ENCODE measurements at regions not wholly inside any gene's neighbourhood (a gene's known extent, or its start where the extent isn't known, plus 50 kb on each side); places are given as distances from the start of the nearest gene placed in this dataset.
"Not testable (repeated sequence)": the region's sequence is repeated elsewhere in the genome, so short reads cannot be mapped to it uniquely, and the experiment has no call there.

DNA sequence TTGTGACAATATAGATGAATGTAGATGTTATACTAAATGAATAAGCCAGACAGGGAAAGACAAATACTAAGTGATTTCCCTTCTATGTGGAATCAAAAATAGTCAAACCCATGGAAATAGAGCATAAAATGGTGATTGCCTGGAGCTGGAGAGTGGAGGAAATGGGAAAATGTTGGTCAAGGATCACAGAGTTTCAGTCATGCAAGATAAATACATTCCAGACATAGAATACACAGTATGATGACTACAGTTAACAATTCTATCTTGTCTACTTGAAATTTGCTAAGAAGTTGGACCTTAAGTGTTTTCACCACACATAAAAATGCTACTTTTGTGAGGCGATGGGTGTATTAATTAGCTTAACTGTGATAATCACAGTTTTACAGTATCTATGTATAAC is 1182.7 kb downstream of the AACS start:
- Histone ChIP-seq H3K27ac (ENCODE audit: low read depth in 2 of 2, low read length in 1 of 2) (no peak overlapping the region), H3K4me3 (ENCODE audit: low read depth in 1 of 2, low read length in 2 of 2) (no peak overlapping the region), H3K36me3 (ENCODE audit: control insufficient read depth in 2 of 2, insufficient read depth in 2 of 2, low read length in 1 of 2) (no peaks in the 10 kb centered on the region), H3K9me3 (ENCODE audit: control insufficient read depth in 2 of 2, insufficient read depth in 1 of 2, low read depth in 1 of 2, low read length in 1 of 2) (peaks cover 2% of the 10 kb centered on the region in 2 donors), H3K27me3 (ENCODE audit: control insufficient read depth in 1 of 2, insufficient read depth in 2 of 2, low read length in 2 of 2) (no peaks in the 10 kb centered on the region), H3K4me1 (ENCODE audit: control insufficient read depth in 2 of 2, insufficient read depth in 2 of 2, low read length in 1 of 2) (no peaks in the 10 kb centered on the region)
- WGBS, 2 donors, result 100% methylated on average over 1 of the region's 1 CpG

DNA sequence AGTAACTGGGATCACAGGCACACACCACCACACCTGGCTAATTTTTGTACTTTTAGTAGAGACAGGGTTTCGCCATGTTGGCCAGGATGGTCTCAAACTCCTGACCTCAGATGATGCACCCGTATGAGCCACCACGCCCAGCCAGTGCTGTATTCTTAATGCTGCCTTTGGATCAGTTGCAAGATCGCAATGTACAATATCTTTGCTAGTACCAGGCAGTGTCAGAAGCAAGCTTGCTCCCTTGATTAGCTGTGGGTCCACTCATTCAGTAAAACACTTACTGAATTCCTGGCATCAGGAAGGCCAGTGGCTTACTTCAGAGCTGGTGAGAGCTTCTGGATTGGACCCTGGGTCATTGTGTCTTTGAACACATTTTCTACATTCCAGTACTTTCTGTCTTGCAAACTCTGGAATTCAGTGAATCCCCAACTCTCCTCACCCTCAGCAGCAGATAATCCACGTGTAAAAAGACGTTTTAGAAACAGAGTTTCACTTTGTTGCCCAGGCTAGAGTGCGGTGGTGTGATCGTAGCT is 1183.7 kb downstream of the AACS start:
- no peaks in the 10 kb centered on the region for H3K36me3 ChIP-seq (ENCODE audit: control insufficient read depth in 2 of 2, insufficient read depth in 2 of 2, low read length in 1 of 2)
- H3K9me3 ChIP-seq (ENCODE audit: control insufficient read depth in 2 of 2, insufficient read depth in 1 of 2, low read depth in 1 of 2, low read length in 1 of 2), result peaks cover 2% of the 10 kb centered on the region in 2 donors
- H3K27ac ChIP-seq (ENCODE audit: low read depth in 2 of 2, low read length in 1 of 2), result no peak overlapping the region
- 82 to 84% methylated on average over 8 of the region's 8 CpGs for WGBS, 2 donors
- no peak overlapping the region for H3K4me3 ChIP-seq (ENCODE audit: low read depth in 1 of 2, low read length in 2 of 2)
- H3K27me3 ChIP-seq (ENCODE audit: control insufficient read depth in 1 of 2, insufficient read depth in 2 of 2, low read length in 2 of 2), result no peaks in the 10 kb centered on the region
- no peaks in the 10 kb centered on the region for H3K4me1 ChIP-seq (ENCODE audit: control insufficient read depth in 2 of 2, insufficient read depth in 2 of 2, low read length in 1 of 2)

DNA sequence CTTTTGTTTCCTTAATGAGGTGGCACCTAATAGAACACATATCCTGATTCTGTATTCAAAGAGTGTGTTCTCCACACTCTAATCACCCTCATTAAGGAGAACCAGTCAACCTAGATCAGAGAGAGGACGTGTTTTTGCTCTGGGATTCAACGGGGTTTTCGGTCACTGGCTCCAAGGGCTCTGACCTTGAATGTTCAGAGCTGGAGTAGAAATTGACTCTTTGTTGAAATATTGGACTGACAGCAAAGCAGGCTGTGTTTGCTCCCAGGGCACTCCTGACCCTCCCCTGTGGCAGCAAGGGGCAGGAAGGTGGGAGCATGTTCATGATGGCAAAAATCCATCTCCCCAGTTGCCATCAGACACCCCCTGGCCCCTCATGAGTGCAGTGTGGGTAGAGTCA is 1193.0 kb downstream of the AACS start:
- H3K4me1 ChIP-seq (ENCODE audit: control insufficient read depth in 2 of 2, insufficient read depth in 2 of 2, low read length in 1 of 2), result no peaks in the 10 kb centered on the region
- H3K27me3 ChIP-seq (ENCODE audit: control insufficient read depth in 1 of 2, insufficient read depth in 2 of 2, low read length in 2 of 2), result no peaks in the 10 kb centered on the region
- no peaks in the 10 kb centered on the region for H3K36me3 ChIP-seq (ENCODE audit: control insufficient read depth in 2 of 2, insufficient read depth in 2 of 2, low read length in 1 of 2)
- H3K9me3 ChIP-seq (ENCODE audit: control insufficient read depth in 2 of 2, insufficient read depth in 1 of 2, low read depth in 1 of 2, low read length in 1 of 2), result no peaks in the 10 kb centered on the region
- no peak overlapping the region for H3K4me3 ChIP-seq (ENCODE audit: low read depth in 1 of 2, low read length in 2 of 2)
- WGBS, 2 donors, result 67 to 89% methylated on average over 3 of the region's 3 CpGs
- H3K27ac ChIP-seq (ENCODE audit: low read depth in 2 of 2, low read length in 1 of 2), result no peak overlapping the region

DNA sequence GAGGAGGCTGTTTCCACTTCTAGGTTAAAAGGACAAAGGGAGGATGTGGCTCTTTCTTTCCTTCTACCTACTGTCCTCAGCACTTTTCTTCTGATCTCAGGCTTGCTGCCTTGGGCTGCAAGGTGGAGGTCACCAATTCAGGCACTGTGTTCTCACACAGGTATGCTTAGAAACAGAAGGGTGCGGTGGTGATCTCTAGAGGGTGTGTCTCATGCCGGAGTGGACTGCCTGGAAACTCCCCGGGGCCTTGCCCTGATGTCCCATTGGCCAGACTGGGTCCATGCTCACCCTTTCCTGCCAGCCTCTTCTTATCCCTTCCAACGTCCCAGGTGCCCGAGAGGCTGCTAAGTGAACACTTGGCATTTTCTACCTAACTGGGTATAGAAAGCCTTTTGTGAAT is 1197.6 kb downstream of the AACS start:
- H3K4me1 ChIP-seq (ENCODE audit: control insufficient read depth in 2 of 2, insufficient read depth in 2 of 2, low read length in 1 of 2), result no peaks in the 10 kb centered on the region
- H3K27me3 ChIP-seq (ENCODE audit: control insufficient read depth in 1 of 2, insufficient read depth in 2 of 2, low read length in 2 of 2), result no peaks in the 10 kb centered on the region
- no peak overlapping the region for H3K27ac ChIP-seq (ENCODE audit: low read depth in 2 of 2, low read length in 1 of 2)
- no peak overlapping the region for H3K4me3 ChIP-seq (ENCODE audit: low read depth in 1 of 2, low read length in 2 of 2)
- H3K9me3 ChIP-seq (ENCODE audit: control insufficient read depth in 2 of 2, insufficient read depth in 1 of 2, low read depth in 1 of 2, low read length in 1 of 2), result no peaks in the 10 kb centered on the region
- H3K36me3 ChIP-seq (ENCODE audit: control insufficient read depth in 2 of 2, insufficient read depth in 2 of 2, low read length in 1 of 2), result no peaks in the 10 kb centered on the region
- 90 to 91% methylated on average over 5 of the region's 5 CpGs for WGBS, 2 donors

DNA sequence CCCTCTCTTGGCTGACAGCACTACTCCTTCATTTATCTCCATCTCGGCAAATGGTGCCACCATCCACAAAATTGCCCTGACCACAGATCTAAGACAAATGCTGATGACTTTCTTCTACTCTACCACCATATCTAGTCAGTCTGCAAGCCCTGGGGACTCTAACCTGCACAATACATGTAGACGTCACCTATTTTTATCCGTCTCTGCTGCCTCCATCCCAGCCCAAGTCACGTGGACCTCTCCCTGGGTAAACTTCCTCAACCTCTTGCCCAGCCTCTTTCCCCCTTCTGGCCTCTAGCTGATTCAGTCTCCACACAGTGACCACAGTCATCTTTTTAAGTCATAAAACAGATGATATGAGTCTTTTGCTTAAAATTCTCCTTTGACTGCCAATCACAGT is 1203.0 kb downstream of the AACS start:
- Histone ChIP-seq H3K9me3 (ENCODE audit: control insufficient read depth in 2 of 2, insufficient read depth in 1 of 2, low read depth in 1 of 2, low read length in 1 of 2) (peaks cover 0 to 2% of the 10 kb centered on the region in 2 donors), H3K27me3 (ENCODE audit: control insufficient read depth in 1 of 2, insufficient read depth in 2 of 2, low read length in 2 of 2) (no peaks in the 10 kb centered on the region), H3K4me1 (ENCODE audit: control insufficient read depth in 2 of 2, insufficient read depth in 2 of 2, low read length in 1 of 2) (no peaks in the 10 kb centered on the region), H3K4me3 (ENCODE audit: low read depth in 1 of 2, low read length in 2 of 2) (no peak overlapping the region), H3K27ac (ENCODE audit: low read depth in 2 of 2, low read length in 1 of 2) (no peak overlapping the region), H3K36me3 (ENCODE audit: control insufficient read depth in 2 of 2, insufficient read depth in 2 of 2, low read length in 1 of 2) (no peaks in the 10 kb centered on the region)
- 83 to 89% methylated on average over 4 of the region's 4 CpGs for WGBS, 2 donors

DNA sequence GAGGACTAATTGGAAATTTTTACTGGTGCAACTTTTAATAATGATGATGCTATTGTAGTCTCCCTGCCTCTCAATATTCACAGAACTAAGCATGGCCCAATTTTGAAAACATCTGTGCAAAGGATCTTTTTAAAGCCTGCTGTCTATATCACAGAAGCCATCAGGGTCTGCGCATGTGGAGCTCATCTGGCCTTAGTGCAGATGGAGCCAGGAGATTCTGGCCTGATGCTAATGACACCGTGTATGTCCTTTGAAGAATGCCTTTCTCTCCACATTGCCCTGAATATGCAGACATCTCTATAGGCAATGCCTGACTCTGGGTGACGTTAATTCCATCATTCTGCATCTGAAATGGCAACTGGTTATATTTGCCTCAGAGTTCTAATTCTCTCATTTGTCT is 1205.9 kb downstream of the AACS start:
- no peak overlapping the region for H3K4me3 ChIP-seq (ENCODE audit: low read depth in 1 of 2, low read length in 2 of 2)
- no peak overlapping the region for H3K27ac ChIP-seq (ENCODE audit: low read depth in 2 of 2, low read length in 1 of 2)
- peaks cover 0 to 2% of the 10 kb centered on the region in 2 donors for H3K9me3 ChIP-seq (ENCODE audit: control insufficient read depth in 2 of 2, insufficient read depth in 1 of 2, low read depth in 1 of 2, low read length in 1 of 2)
- H3K27me3 ChIP-seq (ENCODE audit: control insufficient read depth in 1 of 2, insufficient read depth in 2 of 2, low read length in 2 of 2), result no peaks in the 10 kb centered on the region
- 71 to 73% methylated on average over 3 of the region's 3 CpGs for WGBS, 2 donors
- no peaks in the 10 kb centered on the region for H3K36me3 ChIP-seq (ENCODE audit: control insufficient read depth in 2 of 2, insufficient read depth in 2 of 2, low read length in 1 of 2)
- no peaks in the 10 kb centered on the region for H3K4me1 ChIP-seq (ENCODE audit: control insufficient read depth in 2 of 2, insufficient read depth in 2 of 2, low read length in 1 of 2)

DNA sequence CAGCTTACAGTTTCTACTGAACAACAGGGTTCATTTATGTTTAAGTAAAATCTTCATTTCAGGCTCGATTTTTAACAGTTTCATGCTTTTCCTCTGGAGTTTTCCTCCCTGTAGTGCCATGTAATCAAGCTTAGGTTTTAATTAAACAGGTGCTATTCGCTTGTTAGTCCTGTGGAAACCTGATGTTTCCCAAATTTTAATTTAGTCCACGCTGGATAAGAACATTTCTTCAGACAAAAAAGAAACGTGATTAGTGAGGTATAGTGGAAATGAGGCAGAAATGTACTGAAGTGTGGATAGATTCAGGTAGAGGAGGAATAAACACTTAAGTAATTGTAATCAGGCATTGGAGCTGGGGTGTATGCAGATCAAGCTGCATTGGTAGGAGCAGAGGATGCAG is 1217.5 kb downstream of the AACS start:
- WGBS, 2 donors, result 67 to 69% methylated on average over 4 of the region's 4 CpGs
- H3K36me3 ChIP-seq (ENCODE audit: control insufficient read depth in 2 of 2, insufficient read depth in 2 of 2, low read length in 1 of 2), result no peaks in the 10 kb centered on the region
- H3K27me3 ChIP-seq (ENCODE audit: control insufficient read depth in 1 of 2, insufficient read depth in 2 of 2, low read length in 2 of 2), result no peaks in the 10 kb centered on the region
- no peaks in the 10 kb centered on the region for H3K9me3 ChIP-seq (ENCODE audit: control insufficient read depth in 2 of 2, insufficient read depth in 1 of 2, low read depth in 1 of 2, low read length in 1 of 2)
- no peak overlapping the region for H3K4me3 ChIP-seq (ENCODE audit: low read depth in 1 of 2, low read length in 2 of 2)
- H3K4me1 ChIP-seq (ENCODE audit: control insufficient read depth in 2 of 2, insufficient read depth in 2 of 2, low read length in 1 of 2), result no peaks in the 10 kb centered on the region
- H3K27ac ChIP-seq (ENCODE audit: low read depth in 2 of 2, low read length in 1 of 2), result no peak overlapping the region

DNA sequence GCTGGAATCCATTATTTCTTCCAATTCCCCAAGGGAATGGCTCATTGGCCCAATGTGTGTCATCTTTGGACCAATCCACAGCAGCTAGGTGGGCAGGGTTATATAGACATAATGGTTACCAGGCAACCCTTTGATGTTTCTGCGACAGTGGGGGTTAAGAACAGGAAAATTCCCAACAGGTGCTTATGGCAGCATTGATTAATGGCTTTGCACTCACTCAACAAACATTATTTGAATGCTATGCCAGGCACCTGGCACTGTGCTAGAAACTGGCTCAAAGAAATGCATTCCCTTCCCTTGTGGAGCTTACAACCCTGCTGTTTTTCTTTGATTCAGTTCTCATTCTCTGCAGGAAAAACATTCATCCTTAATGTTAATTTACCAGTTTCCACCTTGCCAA is 1221.0 kb downstream of the AACS start:
- Histone ChIP-seq H3K27me3 (ENCODE audit: control insufficient read depth in 1 of 2, insufficient read depth in 2 of 2, low read length in 2 of 2) (no peaks in the 10 kb centered on the region), H3K36me3 (ENCODE audit: control insufficient read depth in 2 of 2, insufficient read depth in 2 of 2, low read length in 1 of 2) (no peaks in the 10 kb centered on the region), H3K4me1 (ENCODE audit: control insufficient read depth in 2 of 2, insufficient read depth in 2 of 2, low read length in 1 of 2) (no peaks in the 10 kb centered on the region), H3K9me3 (ENCODE audit: control insufficient read depth in 2 of 2, insufficient read depth in 1 of 2, low read depth in 1 of 2, low read length in 1 of 2) (no peaks in the 10 kb centered on the region), H3K4me3 (ENCODE audit: low read depth in 1 of 2, low read length in 2 of 2) (no peak overlapping the region), H3K27ac (ENCODE audit: low read depth in 2 of 2, low read length in 1 of 2) (no peak overlapping the region)
- 38 to 51% methylated on average over 1 of the region's 1 CpG for WGBS, 2 donors

DNA sequence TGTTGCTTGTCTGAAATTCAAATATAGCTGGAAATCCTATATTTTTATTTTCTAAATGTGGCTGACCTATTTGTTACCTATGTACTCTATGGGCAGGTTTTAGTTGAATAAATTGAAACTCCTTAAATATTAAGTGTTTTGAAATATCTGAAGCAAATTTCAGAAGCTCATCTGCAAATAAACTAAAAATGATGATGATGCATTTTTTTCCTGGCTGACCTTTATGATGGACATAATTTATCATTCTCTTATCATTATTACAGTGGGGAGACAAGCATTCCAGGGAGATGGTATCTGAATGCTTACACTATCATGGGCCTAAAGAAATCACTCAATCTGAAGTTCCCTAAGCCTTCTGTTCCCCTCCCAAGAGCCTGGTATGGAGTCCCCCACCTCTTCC is 1225.2 kb downstream of the AACS start:
- peaks cover 0 to 6% of the 10 kb centered on the region in 2 donors for H3K9me3 ChIP-seq (ENCODE audit: control insufficient read depth in 2 of 2, insufficient read depth in 1 of 2, low read depth in 1 of 2, low read length in 1 of 2)
- no peaks in the 10 kb centered on the region for H3K36me3 ChIP-seq (ENCODE audit: control insufficient read depth in 2 of 2, insufficient read depth in 2 of 2, low read length in 1 of 2)
- H3K27ac ChIP-seq (ENCODE audit: low read depth in 2 of 2, low read length in 1 of 2), result no peak overlapping the region
- H3K4me3 ChIP-seq (ENCODE audit: low read depth in 1 of 2, low read length in 2 of 2), result no peak overlapping the region
- H3K4me1 ChIP-seq (ENCODE audit: control insufficient read depth in 2 of 2, insufficient read depth in 2 of 2, low read length in 1 of 2), result no peaks in the 10 kb centered on the region
- H3K27me3 ChIP-seq (ENCODE audit: control insufficient read depth in 1 of 2, insufficient read depth in 2 of 2, low read length in 2 of 2), result no peaks in the 10 kb centered on the region

DNA sequence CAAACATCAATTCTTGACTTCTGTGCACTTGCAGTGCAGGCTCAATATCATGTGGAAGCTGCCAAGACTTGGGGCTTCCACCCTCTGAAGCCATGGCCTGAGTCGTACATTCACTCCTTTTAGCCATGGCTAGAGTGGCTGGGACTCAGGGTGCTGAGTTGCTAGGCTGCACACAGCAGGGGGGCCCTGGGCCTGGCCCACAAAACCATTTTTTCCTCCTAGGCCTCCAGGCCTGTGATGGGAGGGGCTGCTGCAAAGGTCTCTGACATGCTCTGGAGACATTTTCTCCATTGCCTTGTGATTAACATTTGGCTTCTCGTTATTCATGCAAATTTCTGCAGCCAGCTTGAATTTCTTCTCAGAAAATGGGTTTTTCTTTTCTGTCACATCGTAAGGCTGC is 1226.8 kb downstream of the AACS start:
- H3K36me3 ChIP-seq (ENCODE audit: control insufficient read depth in 2 of 2, insufficient read depth in 2 of 2, low read length in 1 of 2); H3K4me3 ChIP-seq (ENCODE audit: low read depth in 1 of 2, low read length in 2 of 2); H3K4me1 ChIP-seq (ENCODE audit: control insufficient read depth in 2 of 2, insufficient read depth in 2 of 2, low read length in 1 of 2); H3K9me3 ChIP-seq (ENCODE audit: control insufficient read depth in 2 of 2, insufficient read depth in 1 of 2, low read depth in 1 of 2, low read length in 1 of 2); H3K27me3 ChIP-seq (ENCODE audit: control insufficient read depth in 1 of 2, insufficient read depth in 2 of 2, low read length in 2 of 2); H3K27ac ChIP-seq (ENCODE audit: low read depth in 2 of 2, low read length in 1 of 2): not testable (repeated sequence)
- WGBS, 2 donors, result 76 to 81% methylated on average over 3 of the region's 3 CpGs
